Caco-2 (cell line): ENCODE measurements at regions not wholly inside any gene's neighbourhood (a gene's known extent, or its start where the extent isn't known, plus 50 kb on each side); places are given as distances from the start of the nearest gene placed in this dataset.

Source experiments
- BruUV-seq: library from RNA; stranded (reverse); fragments of 400-500 nt; replicated peaks from 2 replicates; lab custom pipeline; 2021; lab: Mats Ljungman, UMichigan
- CTCF ChIA-PET: fragments of 300-600 bp; sonication (Branson Sonifier 250); formaldehyde crosslinking; loops from one replicate; lab custom pipeline; 2022; ENCODE audit warnings: antibody characterized with exemption; lab: Charles Lee
- POLR2A ChIA-PET: fragments of 300-600 bp; sonication (Branson Sonifier 250); formaldehyde crosslinking; loops from one replicate; lab custom pipeline; 2022; ENCODE audit warnings: antibody characterized with exemption; lab: Charles Lee
- DNase-seq, 2 experiments: peaks; one replicate each; pipeline versions ENCODE4 v3.0.0 to v3.0.0-alpha.2; 2020 to 2022
- H3K27me3 ChIP-seq: replicated peaks from 2 replicates; pipeline ENCODE4 v1.6.0; 2011; ENCODE audit warnings: low read length; ENCODE audit not compliant: control insufficient read depth, insufficient read depth
- H3K36me3 ChIP-seq: 2 replicates; pipeline ENCODE4 v1.5.1; 2011; ENCODE audit warnings: low read length; ENCODE audit not compliant: control insufficient read depth, insufficient read depth
- H3K4me1 ChIP-seq: fragments of 250-450 bp; sonication (Bioruptor Pico); 2 replicates; pipeline ENCODE4 v1.5.1; 2020; ENCODE audit warnings: mild to moderate bottlenecking
- H3K4me3 ChIP-seq: 2 replicates; pipeline ENCODE4 v1.5.1; 2011; ENCODE audit warnings: low read depth, mild to moderate bottlenecking, control low read depth, low read length
- H3K9me3 ChIP-seq: fragments of 250-450 bp; sonication (Bioruptor Pico); 2 replicates; pipeline ENCODE4 v1.5.1; 2020; ENCODE audit warnings: mild to moderate bottlenecking, moderate library complexity
- H3K27ac Mint-ChIP-seq: one replicate; pipeline ENCODE4 v1.8.0; 2022; ENCODE audit warnings: mixed read lengths; ENCODE audit not compliant: unreplicated experiment
- H3K27me3 Mint-ChIP-seq: one replicate; pipeline ENCODE4 v1.8.0; 2022; ENCODE audit warnings: mixed read lengths; ENCODE audit not compliant: insufficient read depth, unreplicated experiment
- H3K36me3 Mint-ChIP-seq: one replicate; pipeline ENCODE4 v1.8.0; 2022; ENCODE audit warnings: mild to moderate bottlenecking, mixed read lengths; ENCODE audit not compliant: insufficient read depth, unreplicated experiment
- H3K4me1 Mint-ChIP-seq: one replicate; pipeline ENCODE4 v1.8.0; 2022; ENCODE audit warnings: low read depth, mixed read lengths; ENCODE audit not compliant: unreplicated experiment
- H3K4me3 Mint-ChIP-seq: one replicate; pipeline ENCODE4 v1.8.0; 2022; ENCODE audit warnings: mild to moderate bottlenecking, moderate library complexity, mixed read lengths; ENCODE audit not compliant: unreplicated experiment
- H3K9me3 Mint-ChIP-seq: one replicate; pipeline ENCODE4 v1.8.0; 2022; ENCODE audit warnings: mixed read lengths; ENCODE audit not compliant: unreplicated experiment
- CTCF ChIP-seq, 2 experiments: fragments of 200-600 bp in 1 of 2; IDR thresholded peaks; 1 replicate in 1 of 2; 2 replicates in 1 of 2; pipeline versions ENCODE4 v1.5.1 to v1.8.0; 2011 to 2022; ENCODE audit warnings: antibody characterized with exemption in 1 of 2, control low read depth in 1 of 2, inconsistent platforms in 1 of 2, low read depth in 1 of 2, low read length in 1 of 2, mild to moderate bottlenecking in 1 of 2, moderate library complexity in 1 of 2; ENCODE audit not compliant: insufficient read depth in 1 of 2, severe bottlenecking in 1 of 2, unreplicated experiment in 1 of 2
- intact Hi-C: fragments of 100-400 bp; cut with micrococcal nuclease; formaldehyde crosslinking; loops from one replicate; pipeline ENCODE4 v1.10.0; 2022; ENCODE audit not compliant: unreplicated experiment

- DNase-seq, result no peak
- no peaks in the 10 kb centered on the region for H3K4me1 Mint-ChIP-seq
- POLR2A ChIA-PET, result no interaction called here
- peaks cover 9% of the 10 kb centered on the region for H3K9me3 Mint-ChIP-seq
- peaks cover 3% of the 10 kb centered on the region for H3K27me3 Mint-ChIP-seq
- no peak overlapping the region for H3K4me3 Mint-ChIP-seq
- peaks cover 3% of the 10 kb centered on the region; the same call in 1 of the 2 replicates for H3K9me3 ChIP-seq
- no peaks in the 10 kb centered on the region for H3K36me3 Mint-ChIP-seq
- H3K4me3 ChIP-seq, result no peak overlapping the region
- intact Hi-C loops, result no loop called here
- BruUV-seq, result no TSS peak
- CTCF ChIA-PET, result no interaction called here
- no peaks in the 10 kb centered on the region for H3K36me3 ChIP-seq
- H3K27ac Mint-ChIP-seq, result no peak overlapping the region
- TF ChIP-seq CTCF (IDR thresholded peaks at IDR 0.05; ENCODE audit: insufficient read depth in 1 of 2, low read depth in 1 of 2, low read length in 1 of 2, severe bottlenecking in 1 of 2, unreplicated experiment in 1 of 2), result no peak
- no peaks in the 10 kb centered on the region for H3K27me3 ChIP-seq
- no peaks in the 10 kb centered on the region for H3K4me1 ChIP-seq
Observed at GRCh38 chr20:40090236-40090635, 598.8 kb downstream of the MAFB start.

- no peaks in the 10 kb centered on the region for H3K4me1 ChIP-seq
- no peak overlapping the region for H3K4me3 ChIP-seq
- intact Hi-C loops, result no loop called here
- Mint-ChIP-seq H3K27ac (no peak overlapping the region), H3K36me3 (no peaks in the 10 kb centered on the region), H3K4me1 (no peaks in the 10 kb centered on the region), H3K27me3 (peaks cover 3% of the 10 kb centered on the region), H3K4me3 (no peak overlapping the region), H3K9me3 (peaks cover 9% of the 10 kb centered on the region)
- ChIA-PET CTCF (no interaction called here), POLR2A (no interaction called here)
- DNase-seq, result no peak
- no peaks in the 10 kb centered on the region for H3K36me3 ChIP-seq
- no peak for TF ChIP-seq CTCF (IDR thresholded peaks at IDR 0.05; ENCODE audit: insufficient read depth in 1 of 2, low read depth in 1 of 2, low read length in 1 of 2, severe bottlenecking in 1 of 2, unreplicated experiment in 1 of 2)
- no TSS peak for BruUV-seq
- H3K9me3 ChIP-seq, result peaks cover 3% of the 10 kb centered on the region; the same call in 1 of the 2 replicates
- no peaks in the 10 kb centered on the region for H3K27me3 ChIP-seq
Observed at GRCh38 chr20:40087496-40087895, 601.5 kb downstream of the MAFB start.

- no peak for TF ChIP-seq CTCF (IDR thresholded peaks at IDR 0.05; ENCODE audit: insufficient read depth in 1 of 2, low read depth in 1 of 2, low read length in 1 of 2, severe bottlenecking in 1 of 2, unreplicated experiment in 1 of 2)
- POLR2A ChIA-PET, result no interaction called here
- H3K36me3 Mint-ChIP-seq, result no peaks in the 10 kb centered on the region
- peaks cover 3% of the 10 kb centered on the region for H3K27me3 Mint-ChIP-seq
- no peaks in the 10 kb centered on the region for H3K9me3 Mint-ChIP-seq
- no peaks in the 10 kb centered on the region for H3K4me1 Mint-ChIP-seq
- no peak for DNase-seq
- H3K4me3 Mint-ChIP-seq, result no peak overlapping the region
- no TSS peak for BruUV-seq
- H3K27ac Mint-ChIP-seq, result no peak overlapping the region
- Histone ChIP-seq H3K4me1 (no peaks in the 10 kb centered on the region), H3K27me3 (no peaks in the 10 kb centered on the region), H3K4me3 (no peak overlapping the region), H3K36me3 (no peaks in the 10 kb centered on the region), H3K9me3 (peaks cover 3% of the 10 kb centered on the region; the same call in 1 of the 2 replicates)
- CTCF ChIA-PET, result no interaction called here
- intact Hi-C loops, result no loop called here
Observed at GRCh38 chr20:40085513-40085912, 603.5 kb downstream of the MAFB start.
